ENCODE measurements at regions not wholly inside any gene's neighbourhood (a gene's known extent, or its start where the extent isn't known, plus 50 kb on each side); places are given as distances from the start of the nearest gene placed in this dataset.

DNA sequence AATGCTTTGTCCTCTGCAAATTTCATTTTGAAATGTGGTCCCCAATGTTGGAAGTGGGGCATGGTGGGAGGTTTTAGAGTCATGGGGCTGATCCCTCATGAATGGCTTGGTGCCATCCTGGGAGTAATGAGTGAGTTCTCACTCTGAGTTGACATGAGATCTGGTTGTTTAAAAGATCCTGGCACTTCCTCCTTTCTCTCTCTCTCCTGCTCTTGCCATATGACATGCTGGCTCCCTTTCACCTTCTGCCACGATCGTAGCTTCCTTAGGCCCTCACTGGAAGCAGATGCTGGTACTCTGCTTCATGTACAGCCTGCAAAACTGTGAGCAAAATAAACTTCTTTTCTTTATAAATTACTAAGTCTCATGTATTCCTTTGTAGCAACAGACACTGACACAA, 262.0 kb downstream of the IL15 start:
- TF ChIP-seq, protein P1, sequence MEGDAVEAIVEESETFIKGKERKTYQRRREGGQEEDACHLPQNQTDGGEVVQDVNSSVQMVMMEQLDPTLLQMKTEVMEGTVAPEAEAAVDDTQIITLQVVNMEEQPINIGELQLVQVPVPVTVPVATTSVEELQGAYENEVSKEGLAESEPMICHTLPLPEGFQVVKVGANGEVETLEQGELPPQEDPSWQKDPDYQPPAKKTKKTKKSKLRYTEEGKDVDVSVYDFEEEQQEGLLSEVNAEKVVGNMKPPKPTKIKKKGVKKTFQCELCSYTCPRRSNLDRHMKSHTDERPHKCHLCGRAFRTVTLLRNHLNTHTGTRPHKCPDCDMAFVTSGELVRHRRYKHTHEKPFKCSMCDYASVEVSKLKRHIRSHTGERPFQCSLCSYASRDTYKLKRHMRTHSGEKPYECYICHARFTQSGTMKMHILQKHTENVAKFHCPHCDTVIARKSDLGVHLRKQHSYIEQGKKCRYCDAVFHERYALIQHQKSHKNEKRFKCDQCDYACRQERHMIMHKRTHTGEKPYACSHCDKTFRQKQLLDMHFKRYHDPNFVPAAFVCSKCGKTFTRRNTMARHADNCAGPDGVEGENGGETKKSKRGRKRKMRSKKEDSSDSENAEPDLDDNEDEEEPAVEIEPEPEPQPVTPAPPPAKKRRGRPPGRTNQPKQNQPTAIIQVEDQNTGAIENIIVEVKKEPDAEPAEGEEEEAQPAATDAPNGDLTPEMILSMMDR (IDR thresholded peaks at IDR 0.05 in 2 of 3, conservative IDR thresholded peaks at IDR 0.05 in 1 of 3; ENCODE audit: insufficient read depth in 2 of 3, low read depth in 1 of 3, low read length in 3 of 3): no peak
- TF ChIP-seq HEY1 (CRISPR knock-in tag; IDR thresholded peaks at IDR 0.05; ENCODE audit: borderline replicate concordance) (no peak), ZNF133 (CRISPR knock-in tag; IDR thresholded peaks at IDR 0.05) (no peak), TAF1 (IDR thresholded peaks at IDR 0.05; ENCODE audit: control insufficient read depth, extremely low read depth, insufficient read depth, low read length, severe bottlenecking) (no peak), POLR2AphosphoS5 (IDR thresholded peaks at IDR 0.05; ENCODE audit: control insufficient read depth, insufficient read depth, low read depth, low read length) (no peak)
- TF ChIP-seq, protein P2, sequence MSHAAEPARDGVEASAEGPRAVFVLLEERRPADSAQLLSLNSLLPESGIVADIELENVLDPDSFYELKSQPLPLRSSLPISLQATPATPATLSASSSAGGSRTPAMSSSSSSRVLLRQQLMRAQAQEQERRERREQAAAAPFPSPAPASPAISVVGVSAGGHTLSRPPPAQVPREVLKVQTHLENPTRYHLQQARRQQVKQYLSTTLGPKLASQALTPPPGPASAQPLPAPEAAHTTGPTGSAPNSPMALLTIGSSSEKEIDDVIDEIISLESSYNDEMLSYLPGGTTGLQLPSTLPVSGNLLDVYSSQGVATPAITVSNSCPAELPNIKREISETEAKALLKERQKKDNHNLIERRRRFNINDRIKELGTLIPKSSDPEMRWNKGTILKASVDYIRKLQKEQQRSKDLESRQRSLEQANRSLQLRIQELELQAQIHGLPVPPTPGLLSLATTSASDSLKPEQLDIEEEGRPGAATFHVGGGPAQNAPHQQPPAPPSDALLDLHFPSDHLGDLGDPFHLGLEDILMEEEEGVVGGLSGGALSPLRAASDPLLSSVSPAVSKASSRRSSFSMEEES (CRISPR knock-in tag; IDR thresholded peaks at IDR 0.05): no peak

All from K562 (cell line).